ENCODE measurements at regions not wholly inside any gene's neighbourhood (a gene's known extent, or its start where the extent isn't known, plus 50 kb on each side); places are given as distances from the start of the nearest gene placed in this dataset.
"Not testable (repeated sequence)": the region's sequence is repeated elsewhere in the genome, so short reads cannot be mapped to it uniquely, and the experiment has no call there.

GRCh38 chr1:146448212-146448876 is 219.5 kb upstream of the NOTCH2NLA start:
- TF ChIP-seq CTCF (IDR thresholded peaks at IDR 0.05; ENCODE audit: borderline replicate concordance, extremely low read depth, insufficient read depth): peak; percentile 30
- FAIRE-seq; H3K27me3 ChIP-seq (ENCODE audit: control insufficient read depth, insufficient read depth, low read length); H3K36me3 ChIP-seq (ENCODE audit: control insufficient read depth in 2 of 3, insufficient read depth in 3 of 3, low read length in 3 of 3); H3K9me3 ChIP-seq (ENCODE audit: control insufficient read depth in 2 of 3, insufficient read depth in 1 of 3, low read length in 3 of 3); intact Hi-C loops (cut with DNase I); H3K4me1 ChIP-seq (ENCODE audit: control insufficient read depth in 2 of 3, insufficient read depth in 2 of 3, low read depth in 1 of 3, low read length in 3 of 3); H3K9ac ChIP-seq (ENCODE audit: low read length in 3 of 3); H3K27ac ChIP-seq (ENCODE audit: low read depth in 2 of 2, low read length in 2 of 2); H3K4me3 ChIP-seq (ENCODE audit: low read length in 3 of 3): not testable (repeated sequence)
- DNase-seq: peak in 1 of 5 donors; percentile 53

DNA sequence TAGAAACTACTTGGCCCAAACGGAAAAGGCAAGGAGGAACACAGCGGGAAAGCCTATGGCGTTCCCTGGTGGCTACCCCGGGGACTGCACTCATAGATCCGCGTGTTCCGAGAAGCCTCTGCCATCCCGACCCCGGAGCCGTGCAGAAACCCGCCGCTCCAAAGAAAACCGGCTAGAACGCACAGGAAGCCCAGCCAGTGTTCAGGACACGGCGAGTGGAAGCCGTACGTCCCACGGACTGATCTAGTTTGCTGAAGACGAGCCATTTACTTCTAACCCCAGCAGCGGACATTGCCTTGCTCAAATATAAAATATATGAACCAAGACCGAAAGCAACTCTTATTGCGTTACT is 215.0 kb upstream of the NOTCH2NLA start:
- H3K36me3 ChIP-seq (ENCODE audit: control insufficient read depth in 2 of 3, insufficient read depth in 3 of 3, low read length in 3 of 3); H3K27me3 ChIP-seq (ENCODE audit: control insufficient read depth, insufficient read depth, low read length); H3K27ac ChIP-seq (ENCODE audit: low read depth in 2 of 2, low read length in 2 of 2); H3K9ac ChIP-seq (ENCODE audit: low read length in 3 of 3); H3K9me3 ChIP-seq (ENCODE audit: control insufficient read depth in 2 of 3, insufficient read depth in 1 of 3, low read length in 3 of 3); intact Hi-C loops (cut with DNase I); FAIRE-seq; H3K4me1 ChIP-seq (ENCODE audit: control insufficient read depth in 2 of 3, insufficient read depth in 2 of 3, low read depth in 1 of 3, low read length in 3 of 3): not testable (repeated sequence)
- peak overlapping the region in 2 of 3 donors; percentile 50 to 54 for H3K4me3 ChIP-seq (ENCODE audit: low read length in 3 of 3)
- peak; percentile 19 to 75 (median 24) for DNase-seq

- intact Hi-C loops (cut with DNase I); H3K4me3 ChIP-seq (ENCODE audit: low read length in 3 of 3); H3K4me1 ChIP-seq (ENCODE audit: control insufficient read depth in 2 of 3, insufficient read depth in 2 of 3, low read depth in 1 of 3, low read length in 3 of 3); H3K36me3 ChIP-seq (ENCODE audit: control insufficient read depth in 2 of 3, insufficient read depth in 3 of 3, low read length in 3 of 3); H3K9me3 ChIP-seq (ENCODE audit: control insufficient read depth in 2 of 3, insufficient read depth in 1 of 3, low read length in 3 of 3); H3K27ac ChIP-seq (ENCODE audit: low read depth in 2 of 2, low read length in 2 of 2); FAIRE-seq; H3K27me3 ChIP-seq (ENCODE audit: control insufficient read depth, insufficient read depth, low read length); H3K9ac ChIP-seq (ENCODE audit: low read length in 3 of 3): not testable (repeated sequence)
- DNase-seq: peak in 3 of 5 donors; percentile 2 to 8 (median 8)
Observed at GRCh38 chr1:146443088-146443870, 214.5 kb upstream of the NOTCH2NLA start.

DNA sequence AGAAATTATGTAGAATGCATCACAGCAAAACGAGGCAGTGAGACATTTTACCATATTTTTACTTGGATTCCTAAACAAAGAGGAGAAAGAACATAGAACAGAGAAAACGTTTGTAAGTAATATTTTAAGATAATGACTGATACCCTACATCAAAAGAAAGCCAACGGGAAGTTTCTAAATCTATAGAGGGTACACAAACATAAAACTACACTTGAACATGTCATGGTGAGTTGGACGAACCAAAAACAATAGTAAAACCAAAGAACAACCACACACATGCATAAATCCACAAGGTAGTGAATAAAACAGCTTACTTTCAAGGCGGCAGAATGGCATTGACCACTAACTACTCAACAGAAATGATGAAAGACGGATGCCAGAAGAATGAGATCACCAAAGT is 209.7 kb upstream of the NOTCH2NLA start:
- H3K9ac ChIP-seq (ENCODE audit: low read length in 3 of 3); H3K4me1 ChIP-seq (ENCODE audit: control insufficient read depth in 2 of 3, insufficient read depth in 2 of 3, low read depth in 1 of 3, low read length in 3 of 3); intact Hi-C loops (cut with DNase I); H3K9me3 ChIP-seq (ENCODE audit: control insufficient read depth in 2 of 3, insufficient read depth in 1 of 3, low read length in 3 of 3); H3K4me3 ChIP-seq (ENCODE audit: low read length in 3 of 3); H3K36me3 ChIP-seq (ENCODE audit: control insufficient read depth in 2 of 3, insufficient read depth in 3 of 3, low read length in 3 of 3); H3K27me3 ChIP-seq (ENCODE audit: control insufficient read depth, insufficient read depth, low read length); FAIRE-seq; H3K27ac ChIP-seq (ENCODE audit: low read depth in 2 of 2, low read length in 2 of 2); DNase-seq: not testable (repeated sequence)

DNA sequence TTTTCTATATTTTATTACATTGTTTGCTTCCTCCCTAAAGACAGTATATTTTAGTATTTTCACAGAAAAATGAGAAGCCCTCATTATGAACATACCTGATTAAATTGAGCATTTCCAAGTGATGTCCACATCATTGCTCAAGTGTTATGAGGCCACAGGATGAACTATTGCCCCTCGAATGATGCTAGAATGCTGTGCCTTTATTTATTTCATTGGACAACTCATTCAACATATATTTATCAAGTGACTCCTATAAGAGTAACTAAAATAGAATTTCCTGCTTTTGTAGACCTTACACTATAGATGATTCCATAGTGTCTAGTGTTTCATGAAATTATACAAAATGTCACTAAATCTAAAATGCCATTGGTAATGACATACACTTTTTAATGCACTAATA is 187.8 kb upstream of the NOTCH2NLA start:
- H3K36me3 ChIP-seq (ENCODE audit: control insufficient read depth in 2 of 3, insufficient read depth in 3 of 3, low read length in 3 of 3); intact Hi-C loops (cut with DNase I); DNase-seq; H3K9ac ChIP-seq (ENCODE audit: low read length in 3 of 3); FAIRE-seq; H3K27ac ChIP-seq (ENCODE audit: low read depth in 2 of 2, low read length in 2 of 2); H3K4me1 ChIP-seq (ENCODE audit: control insufficient read depth in 2 of 3, insufficient read depth in 2 of 3, low read depth in 1 of 3, low read length in 3 of 3); H3K27me3 ChIP-seq (ENCODE audit: control insufficient read depth, insufficient read depth, low read length); H3K4me3 ChIP-seq (ENCODE audit: low read length in 3 of 3); H3K9me3 ChIP-seq (ENCODE audit: control insufficient read depth in 2 of 3, insufficient read depth in 1 of 3, low read length in 3 of 3): not testable (repeated sequence)

GRCh38 chr1:146415017-146415416 is 186.2 kb upstream of the NOTCH2NLA start:
- H3K27ac ChIP-seq (ENCODE audit: low read depth in 2 of 2, low read length in 2 of 2); H3K4me1 ChIP-seq (ENCODE audit: control insufficient read depth in 2 of 3, insufficient read depth in 2 of 3, low read depth in 1 of 3, low read length in 3 of 3); H3K4me3 ChIP-seq (ENCODE audit: low read length in 3 of 3); DNase-seq; H3K9me3 ChIP-seq (ENCODE audit: control insufficient read depth in 2 of 3, insufficient read depth in 1 of 3, low read length in 3 of 3); H3K9ac ChIP-seq (ENCODE audit: low read length in 3 of 3); H3K27me3 ChIP-seq (ENCODE audit: control insufficient read depth, insufficient read depth, low read length); H3K36me3 ChIP-seq (ENCODE audit: control insufficient read depth in 2 of 3, insufficient read depth in 3 of 3, low read length in 3 of 3); intact Hi-C loops (cut with DNase I); FAIRE-seq: not testable (repeated sequence)

DNA sequence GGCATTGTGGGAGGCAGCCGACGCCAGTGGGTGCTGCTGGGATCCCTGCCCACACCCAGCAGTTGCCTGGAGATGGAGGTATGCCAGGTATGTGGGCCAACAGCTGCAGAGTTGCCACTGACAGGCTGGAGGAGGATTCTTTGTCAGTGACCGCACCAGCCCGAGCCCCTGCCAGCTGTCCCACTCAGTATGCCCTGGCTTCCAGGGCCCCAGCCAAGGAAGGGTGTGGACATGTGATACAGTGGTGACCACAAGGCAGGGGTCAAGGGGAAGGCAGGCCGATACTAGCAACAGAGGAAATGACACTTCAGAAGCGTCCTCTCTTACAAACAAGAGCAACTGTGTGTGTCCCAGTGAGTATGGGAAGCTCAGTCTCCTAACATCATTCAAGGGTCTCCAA is 185.1 kb upstream of the NOTCH2NLA start:
- H3K4me1 ChIP-seq (ENCODE audit: control insufficient read depth in 2 of 3, insufficient read depth in 2 of 3, low read depth in 1 of 3, low read length in 3 of 3); intact Hi-C loops (cut with DNase I); H3K4me3 ChIP-seq (ENCODE audit: low read length in 3 of 3); H3K36me3 ChIP-seq (ENCODE audit: control insufficient read depth in 2 of 3, insufficient read depth in 3 of 3, low read length in 3 of 3); H3K27me3 ChIP-seq (ENCODE audit: control insufficient read depth, insufficient read depth, low read length); H3K9me3 ChIP-seq (ENCODE audit: control insufficient read depth in 2 of 3, insufficient read depth in 1 of 3, low read length in 3 of 3); FAIRE-seq; H3K9ac ChIP-seq (ENCODE audit: low read length in 3 of 3); H3K27ac ChIP-seq (ENCODE audit: low read depth in 2 of 2, low read length in 2 of 2): not testable (repeated sequence)
- peak; percentile 5 to 60 (median 28) for DNase-seq
